Stomach smooth muscle (tissue), 2 donors: ENCODE measurements at regions not wholly inside any gene's neighbourhood (a gene's known extent, or its start where the extent isn't known, plus 50 kb on each side); places are given as distances from the start of the nearest gene placed in this dataset.
"Not testable (repeated sequence)": the region's sequence is repeated elsewhere in the genome, so short reads cannot be mapped to it uniquely, and the experiment has no call there.

ENCODE experiments used
- H3K27ac ChIP-seq: one replicate; pipeline ENCODE4 v1.7.0; 2013; ENCODE audit warnings: mild to moderate bottlenecking, low read length, inconsistent platforms
- H3K27me3 ChIP-seq, 2 donors: one replicate each; pipeline ENCODE4 v1.7.0; 2013; ENCODE audit warnings: low read length in 2 of 2; ENCODE audit not compliant: insufficient read depth in 2 of 2, control insufficient read depth in 1 of 2
- H3K36me3 ChIP-seq, 2 donors: one replicate each; pipeline ENCODE4 v1.7.0; 2013; ENCODE audit warnings: low read length in 2 of 2; ENCODE audit not compliant: control insufficient read depth in 2 of 2, insufficient read depth in 2 of 2
- H3K4me1 ChIP-seq: one replicate; pipeline ENCODE4 v1.7.0; 2013; ENCODE audit warnings: low read length; ENCODE audit not compliant: control insufficient read depth, insufficient read depth
- H3K4me3 ChIP-seq, 2 donors: one replicate each; pipeline ENCODE4 v1.7.0; 2013; ENCODE audit warnings: low read length in 2 of 2
- H3K9ac ChIP-seq, 2 donors: one replicate each; pipeline ENCODE4 v1.7.0; 2013; ENCODE audit warnings: low read length in 2 of 2, mild to moderate bottlenecking in 1 of 2
- H3K9me3 ChIP-seq, 2 donors: one replicate each; pipeline ENCODE4 v1.7.0; 2013; ENCODE audit warnings: low read length in 2 of 2; ENCODE audit not compliant: control insufficient read depth in 2 of 2
- donor health status: healthy.
- donor health status: Pancreatic carcinoma.

- peaks cover 2 to 3% of the 10 kb centered on the region in 2 donors for H3K27me3 ChIP-seq
- no peak overlapping the region for H3K27ac ChIP-seq
- no peak overlapping the region for H3K9ac ChIP-seq
- no peaks in the 10 kb centered on the region for H3K4me1 ChIP-seq
- H3K36me3 ChIP-seq, result no peaks in the 10 kb centered on the region
- no peak overlapping the region for H3K4me3 ChIP-seq
- peaks cover 3 to 4% of the 10 kb centered on the region in 2 donors for H3K9me3 ChIP-seq
These were observed 72.2 kb downstream of the CRLF2 start for GRCh38 chrX:1140236-1140681.

GRCh38 chrX:1139185-1139500 is 73.3 kb downstream of the CRLF2 start:
- H3K27me3 ChIP-seq, result peaks cover 2 to 3% of the 10 kb centered on the region in 2 donors
- H3K9me3 ChIP-seq, result peaks cover 3 to 4% of the 10 kb centered on the region in 2 donors
- no peak overlapping the region for H3K27ac ChIP-seq
- no peaks in the 10 kb centered on the region for H3K36me3 ChIP-seq
- no peaks in the 10 kb centered on the region for H3K4me1 ChIP-seq
- H3K4me3 ChIP-seq, result no peak overlapping the region
- no peak overlapping the region for H3K9ac ChIP-seq

GRCh38 chrX:1138476-1139184 is 73.8 kb downstream of the CRLF2 start:
- H3K9me3 ChIP-seq, result peaks cover 3 to 4% of the 10 kb centered on the region in 2 donors
- H3K36me3 ChIP-seq, result no peaks in the 10 kb centered on the region
- peaks cover 2 to 3% of the 10 kb centered on the region in 2 donors for H3K27me3 ChIP-seq
- no peak overlapping the region for H3K4me3 ChIP-seq
- no peaks in the 10 kb centered on the region for H3K4me1 ChIP-seq
- H3K9ac ChIP-seq, result no peak overlapping the region
- no peak overlapping the region for H3K27ac ChIP-seq

GRCh38 chrX:1137531-1137930 is 74.9 kb downstream of the CRLF2 start:
- Histone ChIP-seq H3K9me3 (peaks cover 3 to 4% of the 10 kb centered on the region in 2 donors), H3K4me3 (no peak overlapping the region), H3K4me1 (no peaks in the 10 kb centered on the region), H3K27ac (no peak overlapping the region), H3K36me3 (no peaks in the 10 kb centered on the region), H3K9ac (no peak overlapping the region), H3K27me3 (peaks cover 2 to 3% of the 10 kb centered on the region in 2 donors)

GRCh38 chrX:1136582-1136981 is 75.9 kb downstream of the CRLF2 start:
- not testable (repeated sequence) for H3K9ac ChIP-seq, H3K4me1 ChIP-seq, H3K36me3 ChIP-seq, H3K4me3 ChIP-seq, H3K9me3 ChIP-seq, H3K27ac ChIP-seq, H3K27me3 ChIP-seq

GRCh38 chrX:1134976-1135375 is 77.5 kb downstream of the CRLF2 start:
- Histone ChIP-seq H3K4me3 (no peak overlapping the region), H3K4me1 (no peaks in the 10 kb centered on the region), H3K9ac (no peak overlapping the region), H3K36me3 (no peaks in the 10 kb centered on the region), H3K9me3 (peaks cover 2 to 3% of the 10 kb centered on the region in 2 donors), H3K27me3 (peaks cover 0 to 2% of the 10 kb centered on the region in 2 donors), H3K27ac (no peak overlapping the region)

GRCh38 chrX:1134156-1134555 is 78.3 kb downstream of the CRLF2 start:
- H3K4me3 ChIP-seq, result no peak overlapping the region
- no peak overlapping the region for H3K9ac ChIP-seq
- no peak overlapping the region for H3K27ac ChIP-seq
- H3K4me1 ChIP-seq, result no peaks in the 10 kb centered on the region
- H3K36me3 ChIP-seq, result no peaks in the 10 kb centered on the region
- H3K9me3 ChIP-seq, result peaks cover 0 to 8% of the 10 kb centered on the region in 2 donors
- peaks cover 0 to 2% of the 10 kb centered on the region in 2 donors for H3K27me3 ChIP-seq

- H3K36me3 ChIP-seq, result no peaks in the 10 kb centered on the region
- peaks cover 0 to 4% of the 10 kb centered on the region in 2 donors for H3K9me3 ChIP-seq
- no peak overlapping the region for H3K9ac ChIP-seq
- no peak overlapping the region for H3K27ac ChIP-seq
- no peak overlapping the region for H3K4me3 ChIP-seq
- peaks cover 0 to 7% of the 10 kb centered on the region in 2 donors for H3K27me3 ChIP-seq
- no peaks in the 10 kb centered on the region for H3K4me1 ChIP-seq
These were observed 85.7 kb downstream of the CRLF2 start for GRCh38 chrX:1126738-1127137.

GRCh38 chrX:1124531-1124930 is 87.9 kb downstream of the CRLF2 start:
- H3K9ac ChIP-seq, result no peak overlapping the region
- H3K36me3 ChIP-seq, result no peaks in the 10 kb centered on the region
- no peak overlapping the region for H3K27ac ChIP-seq
- peaks cover 0 to 7% of the 10 kb centered on the region in 2 donors for H3K27me3 ChIP-seq
- no peak overlapping the region for H3K4me3 ChIP-seq
- peaks cover 0 to 1% of the 10 kb centered on the region in 2 donors for H3K9me3 ChIP-seq
- H3K4me1 ChIP-seq, result no peaks in the 10 kb centered on the region

- H3K9ac ChIP-seq, H3K9me3 ChIP-seq, H3K27ac ChIP-seq, H3K27me3 ChIP-seq, H3K4me1 ChIP-seq, H3K36me3 ChIP-seq, H3K4me3 ChIP-seq: not testable (repeated sequence)
These were observed 89.6 kb downstream of the CRLF2 start for GRCh38 chrX:1122851-1123250.

GRCh38 chrX:1119275-1119674 is 93.2 kb downstream of the CRLF2 start:
- peaks cover 0 to 4% of the 10 kb centered on the region in 2 donors for H3K27me3 ChIP-seq
- peaks cover 0 to 2% of the 10 kb centered on the region in 2 donors for H3K9me3 ChIP-seq
- H3K4me1 ChIP-seq, result no peaks in the 10 kb centered on the region
- no peaks in the 10 kb centered on the region for H3K36me3 ChIP-seq
- no peak overlapping the region for H3K4me3 ChIP-seq
- H3K27ac ChIP-seq, result no peak overlapping the region
- no peak overlapping the region for H3K9ac ChIP-seq
